K562 (cell line): ENCODE measurements at regions not wholly inside any gene's neighbourhood (a gene's known extent, or its start where the extent isn't known, plus 50 kb on each side); places are given as distances from the start of the nearest gene placed in this dataset.

ENCODE experiments used
- ATAC-seq: fragments of 200-7000 bp; cut with Tn5 transposase; 3 replicates; pipeline ENCODE4 v1.9.1; 2020; ENCODE audit warnings: moderate library complexity
- BruUV-seq: library from RNA; stranded (reverse); fragments of 400-500 nt; replicated peaks from 2 replicates; lab custom pipeline; 2021; lab: Mats Ljungman, UMichigan
- CTCF ChIA-PET: fragments of 300-600 bp; formaldehyde crosslinking; extraction: SDS; loops from one replicate; lab custom pipeline; 2021; ENCODE audit warnings: low intra/inter-chr PET ratio; lab: Yijun Ruan, JAX
- POLR2A ChIA-PET: fragments of 300-600, 350-650 bp; sonication (Branson Sonifier 250); formaldehyde crosslinking; extraction: SDS; loops from one replicate; lab custom pipeline; 2021; ENCODE audit warnings: antibody characterized with exemption, inconsistent platforms; lab: Yijun Ruan, JAX
- DNase-seq, 4 experiments: peaks; one replicate each; pipeline versions ENCODE4 v3.0.0 to v3.0.0-alpha.2; 2011 to 2018; ENCODE audit warnings: low spot score in 3 of 4, mixed read lengths in 3 of 4; ENCODE audit errors: extremely low read depth in 1 of 4
- FAIRE-seq: peaks from 2 replicates; lab custom pipeline; 2011; peaks lifted over from hg19 to GRCh38; lab: Jason Lieb, UNC
- H2AFZ ChIP-seq: 2 replicates; pipeline ENCODE4 v1.6.0; 2011; ENCODE audit warnings: low read depth, low read length, control low read depth, inconsistent platforms
- H3K27ac ChIP-seq: fragments of 200-600 bp; 3 replicates; pipeline ENCODE4 v1.8.0; 2011; ENCODE audit warnings: low read depth, mild to moderate bottlenecking, control low read depth, inconsistent platforms, low read length, moderate library complexity, mixed read lengths; ENCODE audit errors: extremely low read depth
- H3K27me3 ChIP-seq, 2 experiments: fragments of 300-600 bp in 1 of 2; 2 replicates in 1 of 2; 3 replicates in 1 of 2; pipeline versions ENCODE4 v1.6.0 to v1.8.0; 2011; ENCODE audit warnings: inconsistent platforms in 2 of 2, low read length in 2 of 2, mild to moderate bottlenecking in 1 of 2, mixed read lengths in 1 of 2, moderate library complexity in 1 of 2; ENCODE audit not compliant: control insufficient read depth in 2 of 2, insufficient read depth in 2 of 2
- H3K36me3 ChIP-seq: fragments of 300-600 bp; 3 replicates; pipeline ENCODE4 v1.8.0; 2011; ENCODE audit warnings: mild to moderate bottlenecking, low read length, inconsistent platforms; ENCODE audit not compliant: control insufficient read depth, insufficient read depth
- H3K4me1 ChIP-seq, 2 experiments: fragments of 200-600 bp in 1 of 2; replicated peaks in 1 of 2; 2 replicates in 1 of 2; 3 replicates in 1 of 2; pipeline versions ENCODE4 v1.5.1 to v1.8.0; 2011; ENCODE audit warnings: inconsistent platforms in 2 of 2, low read length in 2 of 2, mild to moderate bottlenecking in 1 of 2, mixed read lengths in 1 of 2, moderate library complexity in 1 of 2; ENCODE audit not compliant: control insufficient read depth in 2 of 2, insufficient read depth in 2 of 2
- H3K4me2 ChIP-seq: 2 replicates; pipeline ENCODE4 v1.6.1; 2011; ENCODE audit warnings: low read length, control low read depth, inconsistent platforms, mixed read lengths; ENCODE audit not compliant: insufficient read depth
- H3K4me3 ChIP-seq: fragments of 200-600 bp; sonication (generic), shearing (Covaris generic); 2 replicates; pipeline ENCODE4 v1.5.1; 2016; ENCODE audit warnings: control low read depth, inconsistent platforms
- H3K79me2 ChIP-seq: fragments of 200-600 bp; 3 replicates; pipeline ENCODE4 v1.8.0; 2011; ENCODE audit warnings: low read length, inconsistent platforms; ENCODE audit not compliant: control insufficient read depth, insufficient read depth
- H3K9ac ChIP-seq, 2 experiments: 2 replicates each; pipeline versions ENCODE4 v1.6.0 to v1.6.1; 2011; ENCODE audit warnings: low read depth in 2 of 2, low read length in 2 of 2, control low read depth in 1 of 2, inconsistent platforms in 1 of 2, mild to moderate bottlenecking in 1 of 2, mixed read lengths in 1 of 2; ENCODE audit not compliant: insufficient read depth in 1 of 2
- H3K9me1 ChIP-seq: one replicate; pipeline ENCODE4 v1.6.0; 2011; ENCODE audit warnings: inconsistent platforms, mild to moderate bottlenecking, low read length, moderate library complexity; ENCODE audit not compliant: control insufficient read depth, insufficient read depth
- H3K9me3 ChIP-seq: replicated peaks from 2 replicates; pipeline ENCODE4 v1.5.1; 2011; ENCODE audit warnings: low read depth, low read length, inconsistent platforms; ENCODE audit not compliant: control insufficient read depth, insufficient read depth
- H4K20me1 ChIP-seq: replicated peaks from 2 replicates; pipeline ENCODE4 v1.6.1; 2011; ENCODE audit warnings: low read length, inconsistent platforms, mixed read lengths; ENCODE audit not compliant: control insufficient read depth, insufficient read depth
- ATF4 ChIP-seq: fragments of 450-650 bp; formaldehyde crosslinking; IDR thresholded peaks from 2 replicates; pipeline ENCODE4 v1.4.0; 2022; ENCODE audit warnings: mild to moderate bottlenecking, moderate library complexity
- CEBPG ChIP-seq, 3 experiments: fragments of 200-800 bp in 1 of 3; sonication (Bioruptor generic) in 1 of 3; sonication (generic) in 1 of 3; formaldehyde crosslinking in 1 of 3; IDR thresholded peaks in 2 of 3; conservative IDR thresholded peaks in 1 of 3; 2 replicates each; pipeline versions ENCODE4 v1.6.1 to v1.8.0; 2016 to 2022; ENCODE audit warnings: missing compliant biosample characterization in 2 of 3, missing genetic modification characterization in 2 of 3, mild to moderate bottlenecking in 1 of 3, missing genetic modification reagents in 1 of 3
- HSF4 ChIP-seq: fragments of 250-450 bp; sonication (Bioruptor Pico); IDR thresholded peaks from 2 replicates; pipeline ENCODE4 v2.1.2; 2022; ENCODE audit warnings: mild to moderate bottlenecking, moderate library complexity, borderline replicate concordance
- KDM1A ChIP-seq, 2 experiments: fragments of 450-650 bp; IDR thresholded peaks; 2 replicates each; pipeline ENCODE4 v1.6.1; 2016; ENCODE audit warnings: mild to moderate bottlenecking in 2 of 2
- KDM5B ChIP-seq: fragments of 200-600 bp; sonication (generic); IDR thresholded peaks from 2 replicates; pipeline ENCODE4 v1.6.1; 2012; ENCODE audit warnings: low read depth, mild to moderate bottlenecking, moderate library complexity, low read length, control low read depth, inconsistent platforms; ENCODE audit not compliant: insufficient replicate concordance
- LEF1 ChIP-seq: fragments of 450-650 bp; IDR thresholded peaks from 2 replicates; pipeline ENCODE4 v1.6.1; 2016; ENCODE audit warnings: mild to moderate bottlenecking
- MAFF ChIP-seq: IDR thresholded peaks from 2 replicates; pipeline ENCODE4 v1.6.1; 2012; ENCODE audit warnings: low read length, improper control_type of control experiment
- MAFG ChIP-seq: fragments of 450-650 bp; conservative IDR thresholded peaks from 2 replicates; pipeline ENCODE4 v1.6.1; 2016; ENCODE audit warnings: missing genetic modification characterization, missing compliant biosample characterization
- MAFK ChIP-seq: IDR thresholded peaks from 2 replicates; pipeline ENCODE4 v1.6.1; 2011; ENCODE audit warnings: low read length, improper control_type of control experiment
- MCM5 ChIP-seq: fragments of 450-650 bp; IDR thresholded peaks from 2 replicates; pipeline ENCODE4 v1.6.1; 2016; ENCODE audit warnings: low read depth
- MTF1 ChIP-seq: fragments of 250-450 bp; sonication (Bioruptor Pico); IDR thresholded peaks from 2 replicates; pipeline ENCODE4 v1.9.0; 2021; ENCODE audit warnings: moderate library complexity, mild to moderate bottlenecking, inconsistent platforms, borderline replicate concordance
- NEUROD1 ChIP-seq: fragments of 150-350 bp; IDR thresholded peaks from 2 replicates; pipeline ENCODE4 v1.6.1; 2014; ENCODE audit warnings: borderline replicate concordance, low read length, low read depth; ENCODE audit not compliant: partially characterized antibody
- NFE2 ChIP-seq: IDR thresholded peaks from 2 replicates; pipeline ENCODE4 v1.6.1; 2014; ENCODE audit warnings: antibody characterized with exemption, low read depth
- POLR2AphosphoS2 ChIP-seq: IDR thresholded peaks from 2 replicates; pipeline ENCODE4 v1.6.1; 2012; ENCODE audit warnings: low read length, improper control_type of control experiment
- ZNF316 ChIP-seq: fragments of 450-650 bp; IDR thresholded peaks from 2 replicates; pipeline ENCODE4 v1.6.1; 2016
- ZNF408 ChIP-seq: fragments of 250-450 bp; sonication (Bioruptor Pico); IDR thresholded peaks from 2 replicates; pipeline ENCODE4 v1.4.0; 2020; ENCODE audit warnings: low read depth, mild to moderate bottlenecking, moderate library complexity
- ZNF431 ChIP-seq: sonication (generic); formaldehyde crosslinking; IDR thresholded peaks from 2 replicates; pipeline ENCODE4 v1.8.0; 2022; ENCODE audit warnings: mild to moderate bottlenecking, missing genetic modification reagents
- ZNF444 ChIP-seq: fragments of 250-450 bp; sonication (Bioruptor Pico); IDR thresholded peaks from 2 replicates; pipeline ENCODE4 v1.4.0; 2020; ENCODE audit warnings: mild to moderate bottlenecking, moderate library complexity
- ZNF445 ChIP-seq: fragments of 250-450 bp; sonication (Bioruptor Pico); IDR thresholded peaks from 2 replicates; pipeline ENCODE4 v1.4.0; 2020; ENCODE audit warnings: low read depth, mild to moderate bottlenecking, moderate library complexity
- ZNF780A ChIP-seq: fragments of 250-450 bp; sonication (Bioruptor Pico); IDR thresholded peaks from 2 replicates; pipeline ENCODE4 v1.5.0; 2021; ENCODE audit warnings: mild to moderate bottlenecking
- WGBS: fragments of 100-300 bp; shearing (Covaris generic); methylation state at CpG from one replicate; pipeline ENCODE4 v1.1.6; 2016; ENCODE audit warnings: low coverage, mixed read lengths; ENCODE audit not compliant: insufficient coverage; ENCODE audit errors: missing lambda C conversion rate; 5-methylcytosine and 5-hydroxymethylcytosine counted together
- in situ Hi-C: fragments of 300-500 bp; cut with MboI; formaldehyde crosslinking; loops from 4 replicates; pipeline ENCODE4 v1.15.0; 2018; ENCODE audit warnings: inconsistent platforms, mixed read lengths
- intact Hi-C: fragments of 100-400 bp; cut with micrococcal nuclease; formaldehyde crosslinking; loops from 2 replicates; pipeline ENCODE4 v1.14.2; 2022

DNA sequence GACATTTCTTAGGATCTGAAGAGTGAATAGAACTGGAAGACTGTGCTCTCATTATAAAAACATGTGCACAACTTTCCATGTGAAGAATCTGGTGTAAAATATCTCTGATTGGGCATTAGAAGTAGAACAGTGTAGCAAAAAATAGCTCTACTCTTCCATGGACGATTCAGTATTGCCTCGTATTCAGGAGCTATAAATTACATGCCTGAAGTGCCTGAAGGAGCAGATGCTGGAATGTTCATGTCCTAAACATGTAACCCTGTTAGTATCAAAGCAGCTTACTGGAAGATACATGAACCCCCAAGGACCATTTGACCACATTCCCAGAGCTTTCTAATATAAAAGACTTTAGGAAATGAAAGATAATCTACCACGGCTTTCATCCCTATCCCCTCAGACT is 528.9 kb downstream of the DACH1 start (continued):
- TF ChIP-seq NFE2 (no peak), MTF1 (no peak), POLR2AphosphoS2 (no peak), ZNF431 (CRISPR knock-in tag) (no peak), HSF4 (CRISPR knock-in tag) (no peak), ZNF408 (CRISPR knock-in tag) (no peak), KDM1A (IDR thresholded peaks at IDR 0.05) (no peak), KDM5B (no peak), ZNF444 (no peak), LEF1 (no peak), MCM5 (no peak), ZNF445 (CRISPR knock-in tag) (no peak)

DNA sequence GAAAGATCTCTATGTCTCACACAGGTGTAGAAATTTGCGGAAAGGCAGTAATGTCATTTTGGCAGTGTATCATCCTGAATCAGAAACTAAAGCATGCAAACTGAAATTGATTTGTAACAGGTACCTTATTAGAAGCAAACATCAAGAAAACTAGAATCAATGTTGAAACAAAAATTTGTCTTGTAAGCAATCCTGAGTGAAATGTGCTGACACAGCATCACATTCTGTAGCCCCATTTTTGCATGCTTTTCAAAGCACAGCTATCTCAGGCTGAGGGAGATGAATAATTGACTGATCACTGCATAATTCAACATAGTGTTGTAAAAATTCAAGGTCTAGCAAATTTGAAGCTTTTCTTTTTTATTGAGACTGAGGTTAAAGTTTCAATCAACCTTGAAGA is 539.7 kb downstream of the DACH1 start:
- FAIRE-seq, result no peak
- ATAC-seq, result no peak
- no peak for DNase-seq
- Histone ChIP-seq H3K36me3 (no peaks in the 10 kb centered on the region), H3K27me3 (no peaks in the 10 kb centered on the region), H3K9me1 (no peaks in the 10 kb centered on the region), H3K79me2 (no peaks in the 10 kb centered on the region), H2AFZ (no peak overlapping the region), H3K27ac (no peak overlapping the region), H3K4me1 (no peaks in the 10 kb centered on the region), H3K9ac (no peak overlapping the region), H3K9me3 (0 out of 2 replicates have a peak, but pooled peaks cover 2% of the 10 kb centered on the region), H3K4me3 (no peak overlapping the region), H3K4me2 (no peak overlapping the region), H4K20me1 (no peaks in the 10 kb centered on the region)
- TF ChIP-seq ZNF316 (peak; percentile 64), MAFG (tag) (peak; percentile 70; the same call in 1 of the 2 replicates), NEUROD1 (no peak), MAFK (peak; percentile 84), ZNF780A (CRISPR knock-in tag) (no peak), CEBPG (CRISPR knock-in tag; IDR thresholded peaks at IDR 0.05) (no peak), CEBPG (tag; conservative IDR thresholded peaks at IDR 0.05 in 1 of 2, IDR thresholded peaks at IDR 0.05 in 1 of 2) (no peak), ATF4 (CRISPR knock-in tag) (no peak), MAFF (peak; percentile 69)
- no TSS peak for BruUV-seq
- CTCF ChIA-PET, result no interaction called here
- POLR2A ChIA-PET, result no interaction called here
- intact Hi-C loops (no loop called here), in situ Hi-C loops (no loop called here)
- no CpG with 5 or more reads among the region's 1 CpG for WGBS
